H9 (cell line): ENCODE measurements at regions not wholly inside any gene's neighbourhood (a gene's known extent, or its start where the extent isn't known, plus 50 kb on each side); places are given as distances from the start of the nearest gene placed in this dataset.

Source experiments
- DNase-seq: peaks from one replicate; pipeline ENCODE4 v3.0.0-alpha.2; 2017
- H2AFZ ChIP-seq: one replicate; pipeline ENCODE4 v1.6.1; 2013; ENCODE audit warnings: mild to moderate bottlenecking, low read length, control low read depth, moderate library complexity
- H2AK5ac ChIP-seq: 2 replicates; pipeline ENCODE4 v1.6.1; 2013; ENCODE audit warnings: low read length, control low read depth, mixed read lengths; ENCODE audit not compliant: insufficient read length
- H2BK120ac ChIP-seq: one replicate; pipeline ENCODE4 v1.6.1; 2013; ENCODE audit warnings: low read depth, mild to moderate bottlenecking, low read length, control low read depth, inconsistent platforms; ENCODE audit not compliant: poor library complexity, severe bottlenecking
- H2BK12ac ChIP-seq: 2 replicates; pipeline ENCODE4 v1.6.1; 2013; ENCODE audit warnings: low read length, control low read depth, mixed read lengths, low read depth; ENCODE audit not compliant: insufficient read length
- H2BK15ac ChIP-seq: 2 replicates; pipeline ENCODE4 v1.6.1; 2013; ENCODE audit warnings: low read depth, low read length, control low read depth
- H2BK20ac ChIP-seq: one replicate; pipeline ENCODE4 v1.6.1; 2013; ENCODE audit warnings: low read depth, mild to moderate bottlenecking, low read length, control low read depth, inconsistent platforms; ENCODE audit not compliant: poor library complexity, severe bottlenecking
- H2BK5ac ChIP-seq: 2 replicates; pipeline ENCODE4 v1.6.1; 2013; ENCODE audit warnings: low read length, control low read depth, mixed read lengths; ENCODE audit not compliant: insufficient read length
- H3K14ac ChIP-seq: 2 replicates; pipeline ENCODE4 v1.6.1; 2013; ENCODE audit warnings: low read length, control low read depth; ENCODE audit not compliant: insufficient read depth
- H3K18ac ChIP-seq: 2 replicates; pipeline ENCODE4 v1.6.1; 2013; ENCODE audit warnings: low read depth, mild to moderate bottlenecking, mixed read lengths, low read length, control low read depth; ENCODE audit not compliant: insufficient read length
- H3K23ac ChIP-seq: 2 replicates; pipeline ENCODE4 v1.6.1; 2013; ENCODE audit warnings: low read length, control low read depth, mixed read lengths, low read depth; ENCODE audit not compliant: insufficient read length
- H3K23me2 ChIP-seq: 2 replicates; pipeline ENCODE4 v1.6.1; 2013; ENCODE audit warnings: low read depth, mild to moderate bottlenecking, mixed read lengths, low read length, control low read depth; ENCODE audit not compliant: insufficient read length, poor library complexity, severe bottlenecking
- H3K27ac ChIP-seq: 2 replicates; pipeline ENCODE4 v1.5.1; 2013; ENCODE audit warnings: low read length, control low read depth, mixed read lengths, low read depth; ENCODE audit not compliant: insufficient read length
- H3K27me3 ChIP-seq: 2 replicates; pipeline ENCODE4 v1.6.1; 2013; ENCODE audit warnings: low read length, control low read depth, inconsistent platforms; ENCODE audit not compliant: insufficient read depth
- H3K4ac ChIP-seq: 2 replicates; pipeline ENCODE4 v1.6.1; 2013; ENCODE audit warnings: low read depth, mild to moderate bottlenecking, control low read depth, inconsistent platforms, low read length, moderate library complexity
- H3K4me1 ChIP-seq: 2 replicates; pipeline ENCODE4 v1.6.1; 2013; ENCODE audit warnings: low read length, control low read depth, inconsistent platforms; ENCODE audit not compliant: insufficient read depth
- H3K4me2 ChIP-seq: 2 replicates; pipeline ENCODE4 v1.6.1; 2013; ENCODE audit warnings: low read length, control low read depth, mixed read lengths; ENCODE audit not compliant: insufficient read length, insufficient read depth
- H3K56ac ChIP-seq: 2 replicates; pipeline ENCODE4 v1.6.1; 2013; ENCODE audit warnings: low read depth, mild to moderate bottlenecking, mixed read lengths, low read length, control low read depth; ENCODE audit not compliant: insufficient read length
- H3K79me1 ChIP-seq: 2 replicates; pipeline ENCODE4 v1.6.1; 2013; ENCODE audit warnings: low read depth, mild to moderate bottlenecking, moderate library complexity, low read length, control low read depth, inconsistent platforms; ENCODE audit not compliant: insufficient read depth, poor library complexity, severe bottlenecking
- H3K79me2 ChIP-seq: 2 replicates; pipeline ENCODE4 v1.6.1; 2013; ENCODE audit warnings: low read length, control low read depth, inconsistent platforms; ENCODE audit not compliant: insufficient read depth
- H3K9ac ChIP-seq: 2 replicates; pipeline ENCODE4 v1.6.1; 2013; ENCODE audit warnings: low read length, control low read depth, mixed read lengths; ENCODE audit not compliant: insufficient read length; ENCODE audit errors: extremely low read depth
- H3K9me3 ChIP-seq: one replicate; pipeline ENCODE4 v1.6.1; 2013; ENCODE audit warnings: low read depth, low read length, inconsistent platforms; ENCODE audit not compliant: control insufficient read depth
- H3T11ph ChIP-seq: one replicate; pipeline ENCODE4 v1.6.1; 2013; ENCODE audit warnings: mild to moderate bottlenecking, low read length, control low read depth, inconsistent platforms
- H4K20me1 ChIP-seq: one replicate; pipeline ENCODE4 v1.6.1; 2013; ENCODE audit not compliant: control insufficient read depth, insufficient read length, insufficient read depth
- H4K5ac ChIP-seq: 2 replicates; pipeline ENCODE4 v1.6.1; 2013; ENCODE audit warnings: low read depth, mild to moderate bottlenecking, mixed read lengths, low read length, control low read depth; ENCODE audit not compliant: insufficient read length
- H4K8ac ChIP-seq: replicated peaks from 2 replicates; pipeline ENCODE4 v1.6.1; 2013; ENCODE audit warnings: low read length, control low read depth, mixed read lengths, low read depth; ENCODE audit not compliant: insufficient read length
- H4K91ac ChIP-seq: 2 replicates; pipeline ENCODE4 v1.6.1; 2013; ENCODE audit warnings: low read depth, mild to moderate bottlenecking, moderate library complexity, mixed read lengths, low read length, control low read depth; ENCODE audit not compliant: insufficient read length
- H3K27ac Mint-ChIP-seq, 3 experiments: 2 replicates in 2 of 3; 3 replicates in 1 of 3; pipeline ENCODE4 v1.8.0; 2020 to 2021; ENCODE audit warnings: mixed read lengths in 3 of 3, mild to moderate bottlenecking in 1 of 3, moderate library complexity in 1 of 3
- H3K27me3 Mint-ChIP-seq: 2 replicates; pipeline ENCODE4 v1.8.0; 2021; ENCODE audit warnings: low read depth, mild to moderate bottlenecking, moderate library complexity, mixed read lengths
- H3K36me3 Mint-ChIP-seq, 3 experiments: 2 replicates in 2 of 3; 3 replicates in 1 of 3; pipeline ENCODE4 v1.8.0; 2020 to 2021; ENCODE audit warnings: low read depth in 3 of 3, mixed read lengths in 3 of 3; ENCODE audit not compliant: insufficient read depth in 1 of 3
- H3K4me1 Mint-ChIP-seq, 2 experiments: 2 replicates each; pipeline ENCODE4 v1.8.0; 2020; ENCODE audit warnings: mixed read lengths in 2 of 2
- H3K4me3 Mint-ChIP-seq, 2 experiments: 2 replicates in 1 of 2; 3 replicates in 1 of 2; pipeline ENCODE4 v1.8.0; 2020 to 2021; ENCODE audit warnings: mild to moderate bottlenecking in 2 of 2, mixed read lengths in 2 of 2, moderate library complexity in 1 of 2
- H3K9me3 Mint-ChIP-seq, 2 experiments: 2 replicates in 1 of 2; 3 replicates in 1 of 2; pipeline ENCODE4 v1.8.0; 2020; ENCODE audit warnings: mild to moderate bottlenecking in 2 of 2, mixed read lengths in 2 of 2, moderate library complexity in 1 of 2
- CTCF ChIP-seq: fragments of 200-600 bp; sonication (generic); conservative IDR thresholded peaks from 3 replicates; pipeline ENCODE4 v1.8.0; 2021; ENCODE audit warnings: antibody characterized with exemption, mild to moderate bottlenecking
- WGBS: extraction: QIAGEN DNeasy Blood & Tissue Kit; methylation state at CpG from one replicate; pipeline ENCODE4 v1.1.7; 2013; ENCODE audit warnings: missing lambda C conversion rate, low lambda C conversion rate, mixed read lengths; ENCODE audit not compliant: insufficient read length; ENCODE audit errors: extremely low coverage; 5-methylcytosine and 5-hydroxymethylcytosine counted together

- Mint-ChIP-seq H3K36me3 (peaks cover 0 to 4% (median 0%) of the 10 kb centered on the region in 3 experiments; a peak in 3 of 7 replicates), H3K9me3 (peaks cover 0 to 6% of the 10 kb centered on the region in 2 experiments; a peak in 3 of 5 replicates), H3K27ac (no peak overlapping the region; a peak in 1 of 7 replicates), H3K4me1 (peaks cover 0 to 7% of the 10 kb centered on the region in 2 experiments; a peak in 2 of 4 replicates), H3K4me3 (no peak overlapping the region), H3K27me3 (no peaks in the 10 kb centered on the region)
- Histone ChIP-seq H3K4me1 (no peaks in the 10 kb centered on the region), H2AFZ (no peak overlapping the region), H3K79me2 (no peaks in the 10 kb centered on the region), H3K9ac (no peak overlapping the region), H2BK15ac (no peak overlapping the region), H3K23me2 (no peaks in the 10 kb centered on the region), H2BK12ac (no peak overlapping the region), H3K18ac (no peak overlapping the region), H4K8ac (no peak overlapping the region), H2BK20ac (no peak overlapping the region), H3K56ac (no peak overlapping the region), H3K79me1 (no peaks in the 10 kb centered on the region), H4K91ac (no peak overlapping the region), H2AK5ac (no peak overlapping the region), H3T11ph (no peak overlapping the region), H3K9me3 (no peaks in the 10 kb centered on the region), H3K14ac (no peak overlapping the region; the same call in 1 of the 2 replicates), H4K20me1 (no peaks in the 10 kb centered on the region), H2BK120ac (no peak overlapping the region), H4K5ac (no peak overlapping the region), H2BK5ac (no peak overlapping the region), H3K27ac (no peak overlapping the region), H3K4ac (no peak overlapping the region), H3K23ac (no peak overlapping the region), H3K4me2 (no peak overlapping the region), H3K27me3 (no peaks in the 10 kb centered on the region)
- no CpG with 5 or more reads among the region's 15 CpGs for WGBS
- no peak for TF ChIP-seq CTCF
- no peak for DNase-seq
Measured at GRCh38 chr15:31815411-31816155, 214.7 kb upstream of the CHRNA7 start.
